OCI-LY1 (cell line): ENCODE measurements at regions not wholly inside any gene's neighbourhood (a gene's known extent, or its start where the extent isn't known, plus 50 kb on each side); places are given as distances from the start of the nearest gene placed in this dataset.
"Not testable (repeated sequence)": the region's sequence is repeated elsewhere in the genome, so short reads cannot be mapped to it uniquely, and the experiment has no call there.

Experiments used
- H2AFZ ChIP-seq: fragments of 200-600 bp; sonication (generic), shearing (Covaris generic); 2 replicates; pipeline ENCODE4 v1.6.0; 2014; ENCODE audit warnings: antibody characterized with exemption, mild to moderate bottlenecking, low read length
- H3F3A ChIP-seq: fragments of 200-600 bp; sonication (generic), shearing (Covaris generic); 2 replicates; pipeline ENCODE4 v1.6.0; 2014; ENCODE audit warnings: mild to moderate bottlenecking, antibody characterized with exemption, low read length, moderate library complexity; ENCODE audit not compliant: insufficient read depth
- H3K27ac ChIP-seq: fragments of 200-600 bp; sonication (generic); 2 replicates; pipeline ENCODE4 v1.5.1; 2014; ENCODE audit warnings: low read length, mixed run types, mild to moderate bottlenecking, low read depth; ENCODE audit not compliant: poor library complexity, severe bottlenecking
- H3K27me3 ChIP-seq: fragments of 200-600 bp; sonication (generic); 2 replicates; pipeline ENCODE4 v1.6.0; 2014; ENCODE audit warnings: antibody characterized with exemption, mild to moderate bottlenecking, low read length, moderate library complexity; ENCODE audit not compliant: insufficient read depth
- H3K36me3 ChIP-seq: fragments of 200-600 bp; sonication (generic); 2 replicates; pipeline ENCODE4 v1.6.1; 2014; ENCODE audit warnings: mild to moderate bottlenecking, antibody characterized with exemption, low read length, moderate library complexity, mixed read lengths; ENCODE audit not compliant: insufficient read depth
- H3K4me1 ChIP-seq: fragments of 200-600 bp; sonication (generic); 2 replicates; pipeline ENCODE4 v1.5.1; 2014; ENCODE audit warnings: mild to moderate bottlenecking, low read length, moderate library complexity; ENCODE audit not compliant: insufficient read depth, severe bottlenecking
- H3K4me2 ChIP-seq: fragments of 200-600 bp; sonication (generic), shearing (Covaris generic); 2 replicates; pipeline ENCODE4 v1.6.1; 2014; ENCODE audit warnings: low read length
- H3K4me3 ChIP-seq: fragments of 200-600 bp; sonication (generic); 2 replicates; pipeline ENCODE4 v1.5.1; 2014; ENCODE audit warnings: low read length, low read depth, mild to moderate bottlenecking, mixed read lengths; ENCODE audit not compliant: poor library complexity, severe bottlenecking
- H3K79me2 ChIP-seq: fragments of 200-600 bp; shearing (Covaris generic); 2 replicates; pipeline ENCODE4 v1.6.1; 2016; ENCODE audit warnings: mixed run types, low read length, mixed read lengths; ENCODE audit not compliant: insufficient read depth
- H3K9ac ChIP-seq: fragments of 200-600 bp; sonication (generic), shearing (Covaris generic); 2 replicates; pipeline ENCODE4 v1.6.1; 2014; ENCODE audit warnings: mild to moderate bottlenecking, low read length, mixed read lengths
- H3K9me2 ChIP-seq: fragments of 200-600 bp; sonication (generic), shearing (Covaris generic); 2 replicates; pipeline ENCODE4 v1.6.1; 2014; ENCODE audit warnings: low read depth, mild to moderate bottlenecking, low read length, mixed read lengths
- H3K9me3 ChIP-seq: fragments of 200-600 bp; shearing (Covaris generic); 2 replicates; pipeline ENCODE4 v1.6.1; 2014; ENCODE audit warnings: low read length, mixed read lengths
- H4K20me1 ChIP-seq: fragments of 200-600 bp; sonication (generic), shearing (Covaris generic); 2 replicates; pipeline ENCODE4 v1.6.0; 2016; ENCODE audit warnings: mild to moderate bottlenecking, low read length; ENCODE audit not compliant: insufficient read depth
- CTCF ChIP-seq: fragments of 200-600 bp; sonication (generic), shearing (Covaris generic); IDR thresholded peaks from 2 replicates; pipeline ENCODE4 v1.5.1; 2017; ENCODE audit warnings: mild to moderate bottlenecking, antibody characterized with exemption, low read length, moderate library complexity, mixed read lengths
- EZH2 ChIP-seq: fragments of 200-600 bp; sonication (generic), shearing (Covaris generic); IDR thresholded peaks from 2 replicates; pipeline ENCODE4 v1.8.0; 2017; ENCODE audit warnings: borderline replicate concordance, mixed run types, mild to moderate bottlenecking, antibody characterized with exemption, low read length, moderate library complexity, mixed read lengths

- Histone ChIP-seq H3K9me3 (no peaks in the 10 kb centered on the region), H3K27me3 (no peaks in the 10 kb centered on the region), H4K20me1 (no peaks in the 10 kb centered on the region), H3K4me3 (no peak overlapping the region), H3K36me3 (no peaks in the 10 kb centered on the region), H3K4me1 (no peaks in the 10 kb centered on the region), H3K4me2 (no peak overlapping the region), H3F3A (no peaks in the 10 kb centered on the region), H3K79me2 (no peaks in the 10 kb centered on the region), H3K9me2 (no peaks in the 10 kb centered on the region), H2AFZ (no peak overlapping the region), H3K27ac (no peak overlapping the region), H3K9ac (no peak overlapping the region)
- TF ChIP-seq CTCF (no peak), EZH2 (no peak)
Observed at GRCh38 chr10:45096001-45096400, 95.3 kb downstream of the ZNF22 start.

GRCh38 chr10:45100429-45100828 lies 99.7 kb downstream of the ZNF22 start:
- Histone ChIP-seq H3K4me3 (no peak overlapping the region), H3K9me3 (no peaks in the 10 kb centered on the region), H3K9me2 (no peaks in the 10 kb centered on the region), H3F3A (no peaks in the 10 kb centered on the region), H3K4me1 (no peaks in the 10 kb centered on the region), H3K4me2 (no peak overlapping the region), H3K27ac (no peak overlapping the region), H3K36me3 (no peaks in the 10 kb centered on the region), H2AFZ (no peak overlapping the region), H3K79me2 (no peaks in the 10 kb centered on the region), H4K20me1 (no peaks in the 10 kb centered on the region), H3K27me3 (no peaks in the 10 kb centered on the region), H3K9ac (no peak overlapping the region)
- TF ChIP-seq CTCF: no peak
- TF ChIP-seq EZH2: no peak

GRCh38 chr10:45104674-45105073 lies 104.0 kb downstream of the ZNF22 start:
- Histone ChIP-seq H3K9ac (no peak overlapping the region), H2AFZ (no peak overlapping the region), H4K20me1 (no peaks in the 10 kb centered on the region), H3K9me2 (no peaks in the 10 kb centered on the region), H3F3A (no peaks in the 10 kb centered on the region), H3K27ac (no peak overlapping the region), H3K4me1 (no peaks in the 10 kb centered on the region), H3K79me2 (no peaks in the 10 kb centered on the region), H3K27me3 (no peaks in the 10 kb centered on the region), H3K4me2 (no peak overlapping the region), H3K36me3 (no peaks in the 10 kb centered on the region), H3K9me3 (no peaks in the 10 kb centered on the region), H3K4me3 (no peak overlapping the region)
- no peak for TF ChIP-seq EZH2
- TF ChIP-seq CTCF: no peak

GRCh38 chr10:45105309-45105708 lies 104.6 kb downstream of the ZNF22 start:
- H3K36me3 ChIP-seq, H3F3A ChIP-seq, H2AFZ ChIP-seq, H3K27me3 ChIP-seq, H3K9me3 ChIP-seq, H4K20me1 ChIP-seq, H3K4me3 ChIP-seq, H3K4me1 ChIP-seq, H3K9me2 ChIP-seq, H3K79me2 ChIP-seq, H3K9ac ChIP-seq, H3K27ac ChIP-seq, H3K4me2 ChIP-seq: not testable (repeated sequence)
